HCT116 (cell line): ENCODE measurements at regions not wholly inside any gene's neighbourhood (a gene's known extent, or its start where the extent isn't known, plus 50 kb on each side); places are given as distances from the start of the nearest gene placed in this dataset.

Experiments used
- CTCF ChIP-seq, 3 experiments: fragments of 200-600 bp in 1 of 3; sonication (generic) in 1 of 3; IDR thresholded peaks in 2 of 3; conservative IDR thresholded peaks in 1 of 3; 2 replicates each; pipeline ENCODE4 v1.5.1; 2012 to 2017; ENCODE audit warnings: low read depth in 2 of 3, low read length in 2 of 3, antibody characterized with exemption in 1 of 3, borderline replicate concordance in 1 of 3, control low read depth in 1 of 3, mild to moderate bottlenecking in 1 of 3, mixed read lengths in 1 of 3, mixed run types in 1 of 3, moderate library complexity in 1 of 3; ENCODE audit not compliant: insufficient read depth in 1 of 3
- EZH2phosphoT487 ChIP-seq: fragments of 200-600 bp; IDR thresholded peaks from 2 replicates; pipeline ENCODE4 v1.6.1; 2018; ENCODE audit warnings: antibody characterized with exemption, borderline replicate concordance
- RAD21 ChIP-seq: IDR thresholded peaks from 2 replicates; pipeline ENCODE4 v1.6.1; 2012; ENCODE audit warnings: low read depth, mild to moderate bottlenecking

GRCh38 chr1:115215110-115215509, 122.9 kb downstream of the NGF start:
- TF ChIP-seq RAD21, result no peak
- TF ChIP-seq EZH2phosphoT487, result no peak
- no peak for TF ChIP-seq CTCF (IDR thresholded peaks at IDR 0.05 in 2 of 3, conservative IDR thresholded peaks at IDR 0.05 in 1 of 3; ENCODE audit: borderline replicate concordance in 1 of 3, insufficient read depth in 1 of 3, low read depth in 2 of 3, low read length in 2 of 3)
